ENCODE measurements at regions not wholly inside any gene's neighbourhood (a gene's known extent, or its start where the extent isn't known, plus 50 kb on each side); places are given as distances from the start of the nearest gene placed in this dataset.

GRCh38 chrX:45778616-45779015 lies 577.9 kb upstream of the DIPK2B start:
- Histone ChIP-seq H3K4me2 (ENCODE audit: insufficient read depth, low read length) (no peak overlapping the region), H3K36me3 (ENCODE audit: control insufficient read depth, insufficient read depth, low read length) (no peaks in the 10 kb centered on the region), H2AFZ (ENCODE audit: low read depth, low read length) (no peak overlapping the region), H3K9me3 (replicated peaks; ENCODE audit: control insufficient read depth, insufficient read depth, low read depth, low read length) (no peaks in the 10 kb centered on the region), H3K27me3 (ENCODE audit: control insufficient read depth in 2 of 2, insufficient read depth in 2 of 2, low read length in 2 of 2) (no peaks in the 10 kb centered on the region), H3K9me1 (ENCODE audit: control insufficient read depth, insufficient read depth, low read length) (no peaks in the 10 kb centered on the region), H3K79me2 (ENCODE audit: control insufficient read depth, insufficient read depth, low read length) (no peaks in the 10 kb centered on the region), H3K4me3 (no peak overlapping the region), H3K9ac (ENCODE audit: insufficient read depth in 1 of 2, low read depth in 2 of 2, low read length in 2 of 2) (no peak overlapping the region), H3K27ac (ENCODE audit: extremely low read depth, low read depth, low read length) (no peak overlapping the region), H3K4me1 (replicated peaks in 1 of 2; ENCODE audit: control insufficient read depth in 2 of 2, insufficient read depth in 2 of 2, low read length in 2 of 2) (no peaks in the 10 kb centered on the region), H4K20me1 (replicated peaks; ENCODE audit: control insufficient read depth, insufficient read depth, low read length) (no peaks in the 10 kb centered on the region)
- 14% methylated on average over 1 of the region's 1 CpG for WGBS (ENCODE audit: insufficient coverage, low coverage, missing lambda C conversion rate)
- no peak for ATAC-seq
- no TSS peak for BruUV-seq (replicated peaks)
- FAIRE-seq = no peak
- ChIA-PET POLR2A (no interaction called here), CTCF (ENCODE audit: low intra/inter-chr PET ratio) (no interaction called here)
- intact Hi-C loops (cut with micrococcal nuclease) (no loop called here), in situ Hi-C loops (cut with MboI) (no loop called here)
- DNase-seq (ENCODE audit: extremely low read depth in 1 of 4, low spot score in 3 of 4) = no peak
- TF ChIP-seq TOE1 (IDR thresholded peaks at IDR 0.05; ENCODE audit: borderline replicate concordance) (no peak), TOE1 (CRISPR knock-in tag; IDR thresholded peaks at IDR 0.05; ENCODE audit: borderline replicate concordance, low read depth) (no peak), ZFPM2 (CRISPR knock-in tag; IDR thresholded peaks at IDR 0.05) (no peak), SP1 (CRISPR knock-in tag; IDR thresholded peaks at IDR 0.05) (no peak), NUFIP1 (IDR thresholded peaks at IDR 0.05; ENCODE audit: partially characterized antibody) (no peak), ZNF785 (CRISPR knock-in tag; IDR thresholded peaks at IDR 0.05) (no peak), ZNF3 (CRISPR knock-in tag; IDR thresholded peaks at IDR 0.05) (no peak), DEAF1 (CRISPR knock-in tag; IDR thresholded peaks at IDR 0.05) (no peak), CHCHD3 (CRISPR knock-in tag; IDR thresholded peaks at IDR 0.05) (no peak), SNAPC5 (CRISPR knock-in tag; IDR thresholded peaks at IDR 0.05) (no peak), PHTF2 (CRISPR knock-in tag; IDR thresholded peaks at IDR 0.05) (no peak), ZKSCAN8 (CRISPR knock-in tag; IDR thresholded peaks at IDR 0.05) (no peak), POLR2AphosphoS5 (IDR thresholded peaks at IDR 0.05; ENCODE audit: control insufficient read depth, insufficient read depth, low read depth, low read length) (no peak), ZNF124 (CRISPR knock-in tag; IDR thresholded peaks at IDR 0.05) (no peak), STAT6 (CRISPR knock-in tag; IDR thresholded peaks at IDR 0.05) (no peak), BDP1 (IDR thresholded peaks at IDR 0.05; ENCODE audit: insufficient read depth, insufficient read length) (no peak), SMARCC2 (IDR thresholded peaks at IDR 0.05; ENCODE audit: low read depth) (no peak), TCF3 (CRISPR knock-in tag; IDR thresholded peaks at IDR 0.05) (no peak)
